ENCODE measurements at regions not wholly inside any gene's neighbourhood (a gene's known extent, or its start where the extent isn't known, plus 50 kb on each side); places are given as distances from the start of the nearest gene placed in this dataset.

- H3K4me3 ChIP-seq, result no peak overlapping the region
- ATAC-seq, result no peak
- H3K9me3 ChIP-seq, result no peaks in the 10 kb centered on the region
- H3K27me3 ChIP-seq, result no peaks in the 10 kb centered on the region
- H3K4me1 ChIP-seq, result no peaks in the 10 kb centered on the region
- intact Hi-C loops (cut with DNase I), result no loop called here
- 22% methylated on average over 2 of the region's 2 CpGs for WGBS (ENCODE audit: insufficient coverage, low coverage, low lambda C conversion rate, missing lambda C conversion rate)
- no peak for DNase-seq
- H3K36me3 ChIP-seq, result no peaks in the 10 kb centered on the region
- TF ChIP-seq POLR2A (IDR thresholded peaks at IDR 0.05), result no peak
- TF ChIP-seq, protein P1, sequence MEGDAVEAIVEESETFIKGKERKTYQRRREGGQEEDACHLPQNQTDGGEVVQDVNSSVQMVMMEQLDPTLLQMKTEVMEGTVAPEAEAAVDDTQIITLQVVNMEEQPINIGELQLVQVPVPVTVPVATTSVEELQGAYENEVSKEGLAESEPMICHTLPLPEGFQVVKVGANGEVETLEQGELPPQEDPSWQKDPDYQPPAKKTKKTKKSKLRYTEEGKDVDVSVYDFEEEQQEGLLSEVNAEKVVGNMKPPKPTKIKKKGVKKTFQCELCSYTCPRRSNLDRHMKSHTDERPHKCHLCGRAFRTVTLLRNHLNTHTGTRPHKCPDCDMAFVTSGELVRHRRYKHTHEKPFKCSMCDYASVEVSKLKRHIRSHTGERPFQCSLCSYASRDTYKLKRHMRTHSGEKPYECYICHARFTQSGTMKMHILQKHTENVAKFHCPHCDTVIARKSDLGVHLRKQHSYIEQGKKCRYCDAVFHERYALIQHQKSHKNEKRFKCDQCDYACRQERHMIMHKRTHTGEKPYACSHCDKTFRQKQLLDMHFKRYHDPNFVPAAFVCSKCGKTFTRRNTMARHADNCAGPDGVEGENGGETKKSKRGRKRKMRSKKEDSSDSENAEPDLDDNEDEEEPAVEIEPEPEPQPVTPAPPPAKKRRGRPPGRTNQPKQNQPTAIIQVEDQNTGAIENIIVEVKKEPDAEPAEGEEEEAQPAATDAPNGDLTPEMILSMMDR (IDR thresholded peaks at IDR 0.05), result no peak
- no peak overlapping the region for H3K27ac ChIP-seq
Measured at GRCh38 chr10:2714597-2714996, 352.8 kb upstream of the PFKP start.

DNA sequence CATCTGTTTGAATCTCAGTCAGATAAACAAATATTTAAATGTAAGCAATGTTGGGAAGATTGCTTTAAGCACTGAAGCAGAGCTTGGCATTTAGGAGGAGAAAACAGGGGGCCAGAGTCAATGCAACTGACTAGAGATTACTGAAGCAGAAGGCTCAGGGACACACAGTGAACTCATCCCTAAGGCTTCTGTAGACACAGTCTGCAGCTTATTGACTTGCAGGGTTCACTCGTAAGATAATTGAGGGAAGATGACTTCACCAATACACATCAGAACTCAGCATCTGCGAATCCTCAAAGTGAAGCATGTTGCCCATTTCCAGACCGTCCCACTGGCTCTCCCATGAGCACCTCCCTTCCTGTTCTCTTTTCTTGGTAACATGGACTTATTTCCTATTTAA lies 363.4 kb upstream of the PFKP start:
- Histone ChIP-seq H3K9me3 (peaks cover 0 to 2% (median 0%) of the 10 kb centered on the region in 4 donors), H3K4me1 (no peaks in the 10 kb centered on the region), H3K27ac (no peak overlapping the region), H3K4me3 (no peak overlapping the region), H3K36me3 (no peaks in the 10 kb centered on the region), H3K27me3 (no peaks in the 10 kb centered on the region)
- ATAC-seq, result no peak
- TF ChIP-seq POLR2A (IDR thresholded peaks at IDR 0.05), result no peak
- TF ChIP-seq, protein P1 (IDR thresholded peaks at IDR 0.05), result no peak
- intact Hi-C loops (cut with DNase I), result no loop called here
- 58% methylated on average over 2 of the region's 3 CpGs for WGBS (ENCODE audit: insufficient coverage, low coverage, low lambda C conversion rate, missing lambda C conversion rate)
- no peak for DNase-seq

DNA sequence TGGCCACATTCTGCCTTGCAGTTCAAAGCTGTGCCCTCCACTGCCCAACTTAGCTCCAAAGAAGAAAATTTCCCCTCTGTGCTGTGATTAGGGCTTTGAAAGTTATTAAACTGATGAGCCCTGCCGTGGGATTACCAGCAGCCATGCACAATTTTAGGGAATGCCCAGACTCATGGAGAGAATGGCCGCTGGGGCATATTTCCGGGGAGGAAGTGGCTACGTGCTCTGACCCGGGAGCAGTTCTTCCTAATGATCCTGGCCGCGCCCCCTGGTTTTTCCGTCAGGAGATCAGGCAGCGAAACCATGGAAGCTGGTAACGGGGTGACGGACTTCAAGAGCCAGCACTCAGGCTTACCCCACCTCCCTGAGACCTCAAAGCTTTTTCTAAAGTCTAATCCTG lies 365.5 kb upstream of the PFKP start:
- Histone ChIP-seq H3K9me3 (no peaks in the 10 kb centered on the region), H3K4me1 (no peaks in the 10 kb centered on the region), H3K4me3 (no peak overlapping the region), H3K27me3 (no peaks in the 10 kb centered on the region), H3K36me3 (no peaks in the 10 kb centered on the region), H3K27ac (no peak overlapping the region)
- WGBS (ENCODE audit: insufficient coverage, low coverage, low lambda C conversion rate, missing lambda C conversion rate), result 68% methylated on average over 10 of the region's 11 CpGs
- DNase-seq, result no peak
- no peak for TF ChIP-seq POLR2A (IDR thresholded peaks at IDR 0.05)
- TF ChIP-seq, protein P1 (IDR thresholded peaks at IDR 0.05), result no peak
- intact Hi-C loops (cut with DNase I), result no loop called here
- no peak for ATAC-seq

DNA sequence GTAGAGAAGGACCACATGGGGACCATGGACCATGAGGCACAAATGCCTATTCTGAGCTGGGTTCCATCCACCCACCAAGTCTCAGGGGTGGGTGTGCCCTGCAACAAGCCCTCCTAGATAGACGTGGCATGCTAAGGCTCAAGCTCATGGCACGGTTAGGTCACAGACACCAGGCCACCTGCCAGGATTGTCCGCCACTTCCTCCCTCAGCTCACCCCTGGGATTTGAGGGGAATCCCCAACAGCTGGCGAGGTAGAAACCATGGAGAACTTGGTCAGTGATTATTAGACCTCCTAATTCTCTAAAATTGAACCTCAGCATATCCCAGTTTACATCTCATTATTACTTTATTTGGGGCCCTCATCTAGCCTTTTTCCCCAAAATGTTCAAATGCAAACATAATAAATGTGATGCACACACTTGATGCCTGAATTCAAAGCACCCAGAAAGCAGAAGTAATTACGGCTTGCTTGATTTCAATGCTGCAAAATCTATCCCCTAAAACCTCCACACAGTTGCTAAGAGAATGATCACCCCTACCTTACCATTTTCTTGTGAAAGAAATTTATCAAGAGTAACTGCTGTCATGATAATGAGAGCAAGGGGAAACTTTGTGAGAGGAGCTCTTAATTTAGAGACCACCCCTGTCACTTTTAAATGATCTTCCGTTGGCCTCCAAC lies 366.6 kb upstream of the PFKP start:
- Histone ChIP-seq H3K4me3 (no peak overlapping the region), H3K9me3 (no peaks in the 10 kb centered on the region), H3K4me1 (no peaks in the 10 kb centered on the region), H3K36me3 (no peaks in the 10 kb centered on the region), H3K27ac (no peak overlapping the region), H3K27me3 (no peaks in the 10 kb centered on the region)
- intact Hi-C loops (cut with DNase I), result no loop called here
- WGBS (ENCODE audit: insufficient coverage, low coverage, low lambda C conversion rate, missing lambda C conversion rate), result 49% methylated on average over 5 of the region's 6 CpGs
- ATAC-seq, result no peak
- no peak for DNase-seq
- TF ChIP-seq POLR2A (IDR thresholded peaks at IDR 0.05), result no peak
- TF ChIP-seq, protein P1 (IDR thresholded peaks at IDR 0.05), result no peak

All from right lobe of liver (tissue), 6 donors.